DOHH2 (cell line): ENCODE measurements at regions not wholly inside any gene's neighbourhood (a gene's known extent, or its start where the extent isn't known, plus 50 kb on each side); places are given as distances from the start of the nearest gene placed in this dataset.

Source experiments
- H3F3A ChIP-seq: fragments of 200-600 bp; sonication (generic), shearing (Covaris generic); 2 replicates; pipeline ENCODE4 v1.6.0; 2016; ENCODE audit warnings: antibody characterized with exemption, mild to moderate bottlenecking; ENCODE audit not compliant: control insufficient read depth, insufficient read depth
- H3K27ac ChIP-seq: fragments of 200-600 bp; sonication (generic); 2 replicates; pipeline ENCODE4 v1.5.1; 2014; ENCODE audit warnings: low read depth, mild to moderate bottlenecking, low read length, moderate library complexity
- H3K27me3 ChIP-seq: fragments of 200-600 bp; sonication (generic); 2 replicates; pipeline ENCODE4 v1.6.1; 2014; ENCODE audit warnings: mild to moderate bottlenecking, low read length, mixed read lengths; ENCODE audit not compliant: control insufficient read depth
- H3K36me3 ChIP-seq: fragments of 200-600 bp; sonication (generic); 2 replicates; pipeline ENCODE4 v1.6.1; 2014; ENCODE audit warnings: mild to moderate bottlenecking, low read length, moderate library complexity, mixed read lengths; ENCODE audit not compliant: control insufficient read depth
- H3K4me1 ChIP-seq: fragments of 200-600 bp; sonication (generic); 2 replicates; pipeline ENCODE4 v1.6.1; 2014; ENCODE audit warnings: mild to moderate bottlenecking, low read length, mixed read lengths; ENCODE audit not compliant: control insufficient read depth
- H3K4me2 ChIP-seq: fragments of 200-600 bp; sonication (generic); 2 replicates; pipeline ENCODE4 v1.6.0; 2014; ENCODE audit warnings: mild to moderate bottlenecking, low read length, moderate library complexity
- H3K4me3 ChIP-seq: fragments of 200-600 bp; sonication (generic); 2 replicates; pipeline ENCODE4 v1.5.1; 2014; ENCODE audit warnings: mild to moderate bottlenecking, low read length, mixed read lengths
- H3K79me2 ChIP-seq: fragments of 200-600 bp; sonication (generic); 2 replicates; pipeline ENCODE4 v1.6.1; 2014; ENCODE audit warnings: mild to moderate bottlenecking, low read length, mixed read lengths; ENCODE audit not compliant: control insufficient read depth
- H3K9me2 ChIP-seq: fragments of 200-600 bp; sonication (generic); replicated peaks from 2 replicates; pipeline ENCODE4 v1.6.1; 2014; ENCODE audit warnings: mild to moderate bottlenecking, low read length, mixed read lengths; ENCODE audit not compliant: control insufficient read depth
- H3K9me3 ChIP-seq: fragments of 200-600 bp; sonication (generic); 2 replicates; pipeline ENCODE4 v1.6.1; 2014; ENCODE audit warnings: antibody characterized with exemption, low read length, mixed read lengths; ENCODE audit not compliant: control insufficient read depth, insufficient read depth
- H4K20me1 ChIP-seq: fragments of 200-600 bp; sonication (generic); 2 replicates; pipeline ENCODE4 v1.6.0; 2014; ENCODE audit warnings: low read depth, mild to moderate bottlenecking, antibody characterized with exemption, low read length, moderate library complexity; ENCODE audit not compliant: control insufficient read depth, insufficient read depth
- CTCF ChIP-seq: fragments of 200-600 bp; sonication (generic); IDR thresholded peaks from one replicate; pipeline ENCODE4 v1.5.1; 2014; ENCODE audit warnings: antibody characterized with exemption, mild to moderate bottlenecking, low read depth, low read length; ENCODE audit not compliant: poor library complexity, severe bottlenecking
- EZH2phosphoT487 ChIP-seq: fragments of 200-600 bp; sonication (generic); IDR thresholded peaks from 2 replicates; pipeline ENCODE4 v1.6.1; 2017; ENCODE audit warnings: borderline replicate concordance, mild to moderate bottlenecking, antibody characterized with exemption, low read length, moderate library complexity, mixed read lengths

GRCh38 chr3:117272274-117272673 lies 562.7 kb downstream of the TUSC7 start:
- Histone ChIP-seq H3K27ac (no peak overlapping the region), H3F3A (no peaks in the 10 kb centered on the region), H3K9me3 (no peaks in the 10 kb centered on the region), H3K9me2 (no peaks in the 10 kb centered on the region), H3K36me3 (no peaks in the 10 kb centered on the region), H3K4me1 (peaks cover 10% of the 10 kb centered on the region), H3K79me2 (no peaks in the 10 kb centered on the region), H3K4me2 (no peak overlapping the region), H4K20me1 (no peaks in the 10 kb centered on the region), H3K4me3 (no peak overlapping the region), H3K27me3 (no peaks in the 10 kb centered on the region)
- no peak for TF ChIP-seq CTCF
- no peak for TF ChIP-seq EZH2phosphoT487

- Histone ChIP-seq H3K79me2 (no peaks in the 10 kb centered on the region), H3K4me3 (no peak overlapping the region), H3K27me3 (no peaks in the 10 kb centered on the region), H3K4me2 (no peak overlapping the region), H3K4me1 (peaks cover 3% of the 10 kb centered on the region), H3K9me2 (no peaks in the 10 kb centered on the region), H3K9me3 (no peaks in the 10 kb centered on the region), H3K27ac (no peak overlapping the region), H3K36me3 (no peaks in the 10 kb centered on the region), H4K20me1 (no peaks in the 10 kb centered on the region), H3F3A (no peaks in the 10 kb centered on the region)
- TF ChIP-seq CTCF (no peak), EZH2phosphoT487 (no peak)
Measured at GRCh38 chr3:117272876-117273523, 563.4 kb downstream of the TUSC7 start.

- H3K4me3 ChIP-seq: no peak overlapping the region
- no peak overlapping the region for H3K4me2 ChIP-seq
- H3K79me2 ChIP-seq: no peaks in the 10 kb centered on the region
- H3K4me1 ChIP-seq: no peaks in the 10 kb centered on the region
- no peak for TF ChIP-seq CTCF
- TF ChIP-seq EZH2phosphoT487: no peak
- H3K9me3 ChIP-seq: no peaks in the 10 kb centered on the region
- no peaks in the 10 kb centered on the region for H3F3A ChIP-seq
- no peaks in the 10 kb centered on the region for H3K9me2 ChIP-seq
- H3K27ac ChIP-seq: no peak overlapping the region
- no peaks in the 10 kb centered on the region for H3K27me3 ChIP-seq
- no peaks in the 10 kb centered on the region for H4K20me1 ChIP-seq
- H3K36me3 ChIP-seq: no peaks in the 10 kb centered on the region
Measured at GRCh38 chr3:117277816-117278215, 568.2 kb downstream of the TUSC7 start.
